A673 (cell line): ENCODE measurements at regions not wholly inside any gene's neighbourhood (a gene's known extent, or its start where the extent isn't known, plus 50 kb on each side); places are given as distances from the start of the nearest gene placed in this dataset.

Experiments used
- CTCF ChIP-seq: fragments of 300-800, 200-600 bp; sonication (generic); conservative IDR thresholded peaks from 2 replicates; pipeline ENCODE4 v1.5.1; 2017; ENCODE audit warnings: low read depth, mild to moderate bottlenecking, antibody characterized with exemption, low read length, moderate library complexity, mixed read lengths
- EZH2 ChIP-seq: fragments of 200-600 bp; sonication (generic); IDR thresholded peaks from 2 replicates; pipeline ENCODE4 v1.6.1; 2017; ENCODE audit warnings: borderline replicate concordance, low read depth, mild to moderate bottlenecking, mixed read lengths, antibody characterized with exemption, low read length; ENCODE audit not compliant: poor library complexity, severe bottlenecking

- no peak for TF ChIP-seq CTCF
- no peak for TF ChIP-seq EZH2
Observed at GRCh38 chr6:129923530-129924250, 62.6 kb upstream of the TMEM244 start.
